ENCODE measurements at regions not wholly inside any gene's neighbourhood (a gene's known extent, or its start where the extent isn't known, plus 50 kb on each side); places are given as distances from the start of the nearest gene placed in this dataset.
"Not testable (repeated sequence)": the region's sequence is repeated elsewhere in the genome, so short reads cannot be mapped to it uniquely, and the experiment has no call there.

DNA sequence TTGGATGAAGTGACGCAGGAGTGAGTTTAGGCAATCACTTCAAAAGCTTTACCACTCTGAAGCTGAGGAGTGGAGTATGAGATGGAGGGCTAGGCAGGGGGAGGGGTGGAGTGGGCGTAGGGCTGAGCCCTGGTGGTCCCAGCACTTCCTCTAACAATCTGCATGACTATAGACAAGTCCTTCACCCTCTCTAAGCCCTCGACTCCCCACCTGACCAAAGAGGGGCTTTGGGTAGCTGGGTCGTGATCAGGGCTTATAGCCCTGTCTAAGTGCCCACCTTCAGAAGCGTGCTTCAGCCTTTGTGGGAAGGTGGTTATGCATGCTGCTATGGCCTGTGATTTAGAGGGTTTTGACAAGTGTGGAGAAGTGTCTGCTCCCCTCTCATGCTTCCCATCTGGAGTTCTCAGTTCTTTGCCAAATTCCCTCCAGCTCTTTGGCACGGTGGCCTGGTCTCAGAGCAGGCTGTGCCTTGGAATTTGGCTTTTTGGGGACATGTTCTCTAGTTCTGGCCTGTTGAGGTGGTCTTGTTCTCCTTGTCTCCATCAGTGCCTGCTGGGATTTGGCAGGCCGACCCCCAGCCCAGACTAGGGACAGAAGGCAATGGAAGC, 53.0 kb downstream of the ACTBL2 start:
- no peak overlapping the region for H3K27ac ChIP-seq (replicated peaks)
- no peak for DNase-seq (ENCODE audit: low read depth in 1 of 2, low spot score in 1 of 2)
- H3K4me3 ChIP-seq (replicated peaks; ENCODE audit: insufficient read depth, low read length): no peak overlapping the region
- H3K27me3 ChIP-seq (ENCODE audit: insufficient read depth, poor library complexity, severe bottlenecking): no peaks in the 10 kb centered on the region
- TF ChIP-seq POLR2AphosphoS5 (IDR thresholded peaks at IDR 0.05; ENCODE audit: low read depth) (no peak), GABPA (IDR thresholded peaks at IDR 0.05; ENCODE audit: low read depth) (no peak), SPI1 (IDR thresholded peaks at IDR 0.05; ENCODE audit: borderline replicate concordance, low read depth) (no peak)
- TF ChIP-seq, protein P1, sequence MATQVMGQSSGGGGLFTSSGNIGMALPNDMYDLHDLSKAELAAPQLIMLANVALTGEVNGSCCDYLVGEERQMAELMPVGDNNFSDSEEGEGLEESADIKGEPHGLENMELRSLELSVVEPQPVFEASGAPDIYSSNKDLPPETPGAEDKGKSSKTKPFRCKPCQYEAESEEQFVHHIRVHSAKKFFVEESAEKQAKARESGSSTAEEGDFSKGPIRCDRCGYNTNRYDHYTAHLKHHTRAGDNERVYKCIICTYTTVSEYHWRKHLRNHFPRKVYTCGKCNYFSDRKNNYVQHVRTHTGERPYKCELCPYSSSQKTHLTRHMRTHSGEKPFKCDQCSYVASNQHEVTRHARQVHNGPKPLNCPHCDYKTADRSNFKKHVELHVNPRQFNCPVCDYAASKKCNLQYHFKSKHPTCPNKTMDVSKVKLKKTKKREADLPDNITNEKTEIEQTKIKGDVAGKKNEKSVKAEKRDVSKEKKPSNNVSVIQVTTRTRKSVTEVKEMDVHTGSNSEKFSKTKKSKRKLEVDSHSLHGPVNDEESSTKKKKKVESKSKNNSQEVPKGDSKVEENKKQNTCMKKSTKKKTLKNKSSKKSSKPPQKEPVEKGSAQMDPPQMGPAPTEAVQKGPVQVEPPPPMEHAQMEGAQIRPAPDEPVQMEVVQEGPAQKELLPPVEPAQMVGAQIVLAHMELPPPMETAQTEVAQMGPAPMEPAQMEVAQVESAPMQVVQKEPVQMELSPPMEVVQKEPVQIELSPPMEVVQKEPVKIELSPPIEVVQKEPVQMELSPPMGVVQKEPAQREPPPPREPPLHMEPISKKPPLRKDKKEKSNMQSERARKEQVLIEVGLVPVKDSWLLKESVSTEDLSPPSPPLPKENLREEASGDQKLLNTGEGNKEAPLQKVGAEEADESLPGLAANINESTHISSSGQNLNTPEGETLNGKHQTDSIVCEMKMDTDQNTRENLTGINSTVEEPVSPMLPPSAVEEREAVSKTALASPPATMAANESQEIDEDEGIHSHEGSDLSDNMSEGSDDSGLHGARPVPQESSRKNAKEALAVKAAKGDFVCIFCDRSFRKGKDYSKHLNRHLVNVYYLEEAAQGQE (IDR thresholded peaks at IDR 0.05; ENCODE audit: insufficient replicate concordance, low read depth): no peak
- TF ChIP-seq, protein P2, sequence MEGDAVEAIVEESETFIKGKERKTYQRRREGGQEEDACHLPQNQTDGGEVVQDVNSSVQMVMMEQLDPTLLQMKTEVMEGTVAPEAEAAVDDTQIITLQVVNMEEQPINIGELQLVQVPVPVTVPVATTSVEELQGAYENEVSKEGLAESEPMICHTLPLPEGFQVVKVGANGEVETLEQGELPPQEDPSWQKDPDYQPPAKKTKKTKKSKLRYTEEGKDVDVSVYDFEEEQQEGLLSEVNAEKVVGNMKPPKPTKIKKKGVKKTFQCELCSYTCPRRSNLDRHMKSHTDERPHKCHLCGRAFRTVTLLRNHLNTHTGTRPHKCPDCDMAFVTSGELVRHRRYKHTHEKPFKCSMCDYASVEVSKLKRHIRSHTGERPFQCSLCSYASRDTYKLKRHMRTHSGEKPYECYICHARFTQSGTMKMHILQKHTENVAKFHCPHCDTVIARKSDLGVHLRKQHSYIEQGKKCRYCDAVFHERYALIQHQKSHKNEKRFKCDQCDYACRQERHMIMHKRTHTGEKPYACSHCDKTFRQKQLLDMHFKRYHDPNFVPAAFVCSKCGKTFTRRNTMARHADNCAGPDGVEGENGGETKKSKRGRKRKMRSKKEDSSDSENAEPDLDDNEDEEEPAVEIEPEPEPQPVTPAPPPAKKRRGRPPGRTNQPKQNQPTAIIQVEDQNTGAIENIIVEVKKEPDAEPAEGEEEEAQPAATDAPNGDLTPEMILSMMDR (IDR thresholded peaks at IDR 0.05; ENCODE audit: insufficient read depth, low read length): no peak

DNA sequence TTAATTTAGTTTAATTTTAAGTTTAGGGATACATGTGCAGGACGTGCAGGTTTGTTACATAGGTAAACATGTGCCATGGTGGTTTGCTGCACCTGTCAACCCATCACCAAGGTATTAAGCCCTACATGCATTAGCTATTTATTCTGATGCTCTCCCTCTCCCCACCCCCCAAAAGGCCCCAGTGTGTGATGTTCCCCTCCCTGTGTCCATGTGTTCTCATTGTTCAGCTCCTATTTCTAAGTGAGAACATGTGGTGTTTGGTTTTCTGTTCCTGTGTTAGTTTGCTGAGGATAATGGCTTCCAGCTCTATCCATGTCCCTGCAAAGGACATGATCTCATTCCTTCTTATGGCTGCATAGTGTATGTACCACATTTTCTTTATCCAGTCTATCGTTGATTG, 53.6 kb downstream of the ACTBL2 start:
- not testable (repeated sequence) for DNase-seq (ENCODE audit: low read depth in 1 of 2, low spot score in 1 of 2); H3K27ac ChIP-seq (replicated peaks); H3K4me3 ChIP-seq (replicated peaks; ENCODE audit: insufficient read depth, low read length); H3K27me3 ChIP-seq (ENCODE audit: insufficient read depth, poor library complexity, severe bottlenecking)

DNA sequence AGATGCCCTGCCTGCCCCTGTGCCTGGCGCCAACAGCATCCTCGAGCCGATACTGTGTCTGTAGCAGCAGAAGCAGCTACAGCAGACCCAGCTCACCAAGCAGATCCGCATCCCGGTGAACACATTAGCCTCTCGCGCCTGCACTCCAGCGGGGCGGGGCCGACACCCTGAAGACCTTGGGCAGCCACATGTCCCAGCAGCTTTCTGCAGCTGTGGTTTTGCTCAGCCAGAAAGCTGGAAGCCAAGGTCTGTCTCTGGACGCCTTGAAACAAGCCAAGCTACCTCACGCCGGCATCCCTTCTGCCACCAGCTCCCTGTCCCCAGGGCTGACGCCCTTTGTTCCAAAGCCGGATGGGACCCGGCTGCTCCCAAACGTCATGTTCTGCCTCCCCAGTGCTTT, 59.6 kb downstream of the ACTBL2 start:
- Histone ChIP-seq H3K4me3 (replicated peaks; ENCODE audit: insufficient read depth, low read length) (no peak overlapping the region), H3K27me3 (ENCODE audit: insufficient read depth, poor library complexity, severe bottlenecking) (no peaks in the 10 kb centered on the region), H3K27ac (replicated peaks) (no peak overlapping the region)
- TF ChIP-seq POLR2AphosphoS5 (IDR thresholded peaks at IDR 0.05; ENCODE audit: low read depth): no peak
- TF ChIP-seq, protein P2 (IDR thresholded peaks at IDR 0.05; ENCODE audit: insufficient read depth, low read length): no peak
- no peak for TF ChIP-seq GABPA (IDR thresholded peaks at IDR 0.05; ENCODE audit: low read depth)
- TF ChIP-seq, protein P1 (IDR thresholded peaks at IDR 0.05; ENCODE audit: insufficient replicate concordance, low read depth): no peak
- no peak for TF ChIP-seq SPI1 (IDR thresholded peaks at IDR 0.05; ENCODE audit: borderline replicate concordance, low read depth)
- DNase-seq (ENCODE audit: low read depth in 1 of 2, low spot score in 1 of 2): no peak

DNA sequence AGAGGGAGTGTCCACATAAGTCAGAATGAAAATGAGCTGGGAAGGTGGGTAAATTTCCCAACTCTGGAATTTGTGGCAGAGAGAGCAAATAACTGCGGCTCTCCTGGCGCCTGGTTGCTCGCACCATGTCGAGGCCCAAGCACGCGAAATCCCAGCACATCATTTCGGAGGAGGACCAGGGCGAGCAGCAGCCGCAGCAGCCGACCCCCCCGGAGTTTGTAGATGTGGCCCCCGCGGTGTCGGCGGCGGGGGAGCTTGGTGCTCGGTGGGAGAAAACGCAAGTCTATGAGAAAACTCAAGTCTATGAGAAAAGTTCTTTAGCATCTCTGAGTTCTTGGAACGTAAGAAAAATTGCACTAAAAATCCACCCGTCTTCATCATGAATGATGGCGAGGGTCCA, 60.3 kb downstream of the ACTBL2 start:
- H3K27me3 ChIP-seq (ENCODE audit: insufficient read depth, poor library complexity, severe bottlenecking): no peaks in the 10 kb centered on the region
- no peak overlapping the region for H3K4me3 ChIP-seq (replicated peaks; ENCODE audit: insufficient read depth, low read length)
- no peak for DNase-seq (ENCODE audit: low read depth in 1 of 2, low spot score in 1 of 2)
- H3K27ac ChIP-seq (replicated peaks): no peak overlapping the region
- TF ChIP-seq, protein P2 (IDR thresholded peaks at IDR 0.05; ENCODE audit: insufficient read depth, low read length): no peak
- TF ChIP-seq SPI1 (IDR thresholded peaks at IDR 0.05; ENCODE audit: borderline replicate concordance, low read depth): no peak
- TF ChIP-seq, protein P1 (IDR thresholded peaks at IDR 0.05; ENCODE audit: insufficient replicate concordance, low read depth): no peak
- TF ChIP-seq POLR2AphosphoS5 (IDR thresholded peaks at IDR 0.05; ENCODE audit: low read depth): no peak
- TF ChIP-seq GABPA (IDR thresholded peaks at IDR 0.05; ENCODE audit: low read depth): no peak

All from HL-60 (cell line).